ENCODE measurements at regions not wholly inside any gene's neighbourhood (a gene's known extent, or its start where the extent isn't known, plus 50 kb on each side); places are given as distances from the start of the nearest gene placed in this dataset.

- no peaks in the 10 kb centered on the region for H3K4me1 ChIP-seq (ENCODE audit: control insufficient read depth in 2 of 2, insufficient read depth in 2 of 2, low read length in 2 of 2)
- H3K9me3 ChIP-seq (ENCODE audit: control insufficient read depth in 2 of 2, insufficient read depth in 1 of 2, low read length in 1 of 2) = no peaks in the 10 kb centered on the region
- H3K4me3 ChIP-seq (ENCODE audit: low read length in 2 of 2) = no peak overlapping the region
- WGBS = 96% methylated on average over 5 of the region's 5 CpGs
- H3K27ac ChIP-seq (ENCODE audit: low read depth in 1 of 2, low read length in 1 of 2) = no peak overlapping the region
- H3K27me3 ChIP-seq (ENCODE audit: control insufficient read depth in 2 of 2, insufficient read depth in 1 of 2, low read length in 1 of 2) = no peaks in the 10 kb centered on the region
- H3K36me3 ChIP-seq (ENCODE audit: control insufficient read depth in 2 of 2, insufficient read depth in 2 of 2, low read length in 1 of 2) = no peaks in the 10 kb centered on the region
- DNase-seq (ENCODE audit: low read depth in 6 of 9, low spot score in 9 of 9) = no peak
Measured at GRCh38 chr2:129092956-129093355, 774.3 kb upstream of the HS6ST1 start.

- Histone ChIP-seq H3K27ac (ENCODE audit: low read depth in 1 of 2, low read length in 1 of 2) (no peak overlapping the region), H3K4me1 (ENCODE audit: control insufficient read depth in 2 of 2, insufficient read depth in 2 of 2, low read length in 2 of 2) (no peaks in the 10 kb centered on the region), H3K27me3 (ENCODE audit: control insufficient read depth in 2 of 2, insufficient read depth in 1 of 2, low read length in 1 of 2) (no peaks in the 10 kb centered on the region), H3K9me3 (ENCODE audit: control insufficient read depth in 2 of 2, insufficient read depth in 1 of 2, low read length in 1 of 2) (no peaks in the 10 kb centered on the region), H3K4me3 (ENCODE audit: low read length in 2 of 2) (no peak overlapping the region), H3K36me3 (ENCODE audit: control insufficient read depth in 2 of 2, insufficient read depth in 2 of 2, low read length in 1 of 2) (no peaks in the 10 kb centered on the region)
- 75% methylated on average over 2 of the region's 2 CpGs for WGBS
- no peak for DNase-seq (ENCODE audit: low read depth in 6 of 9, low spot score in 9 of 9)
Measured at GRCh38 chr2:129101186-129101585, 782.5 kb upstream of the HS6ST1 start.

GRCh38 chr2:129103936-129104878, 785.5 kb upstream of the HS6ST1 start:
- Histone ChIP-seq H3K27me3 (ENCODE audit: control insufficient read depth in 2 of 2, insufficient read depth in 1 of 2, low read length in 1 of 2) (no peaks in the 10 kb centered on the region), H3K4me1 (ENCODE audit: control insufficient read depth in 2 of 2, insufficient read depth in 2 of 2, low read length in 2 of 2) (peaks cover 0 to 4% of the 10 kb centered on the region in 2 donors), H3K9me3 (ENCODE audit: control insufficient read depth in 2 of 2, insufficient read depth in 1 of 2, low read length in 1 of 2) (no peaks in the 10 kb centered on the region), H3K36me3 (ENCODE audit: control insufficient read depth in 2 of 2, insufficient read depth in 2 of 2, low read length in 1 of 2) (no peaks in the 10 kb centered on the region), H3K27ac (ENCODE audit: low read depth in 1 of 2, low read length in 1 of 2) (no peak overlapping the region), H3K4me3 (ENCODE audit: low read length in 2 of 2) (no peak overlapping the region)
- no peak for DNase-seq (ENCODE audit: low read depth in 6 of 9, low spot score in 9 of 9)
- WGBS = 90% methylated on average over 13 of the region's 13 CpGs

GRCh38 chr2:129112181-129112580, 793.5 kb upstream of the HS6ST1 start:
- WGBS = 97% methylated on average over 6 of the region's 6 CpGs
- no peak for DNase-seq (ENCODE audit: low read depth in 6 of 9, low spot score in 9 of 9)
- no peaks in the 10 kb centered on the region for H3K9me3 ChIP-seq (ENCODE audit: control insufficient read depth in 2 of 2, insufficient read depth in 1 of 2, low read length in 1 of 2)

GRCh38 chr2:129113776-129114175, 795.1 kb upstream of the HS6ST1 start:
- WGBS = 97% methylated on average over 6 of the region's 6 CpGs

More at GRCh38 chr2:129112181-129112580, 793.5 kb upstream of the HS6ST1 start:
- no peaks in the 10 kb centered on the region for H3K36me3 ChIP-seq (ENCODE audit: control insufficient read depth in 2 of 2, insufficient read depth in 2 of 2, low read length in 1 of 2)
- no peak overlapping the region for H3K27ac ChIP-seq (ENCODE audit: low read depth in 1 of 2, low read length in 1 of 2)
- H3K27me3 ChIP-seq (ENCODE audit: control insufficient read depth in 2 of 2, insufficient read depth in 1 of 2, low read length in 1 of 2) = no peaks in the 10 kb centered on the region
- peaks cover 0 to under 1% of the 10 kb centered on the region in 2 donors for H3K4me1 ChIP-seq (ENCODE audit: control insufficient read depth in 2 of 2, insufficient read depth in 2 of 2, low read length in 2 of 2)
- H3K4me3 ChIP-seq (ENCODE audit: low read length in 2 of 2) = no peak overlapping the region

GRCh38 chr2:129117434-129117833, 798.8 kb upstream of the HS6ST1 start:
- WGBS = 93% methylated on average over 2 of the region's 2 CpGs
- DNase-seq (ENCODE audit: low read depth in 6 of 9, low spot score in 9 of 9) = no peak
- Histone ChIP-seq H3K27me3 (ENCODE audit: control insufficient read depth in 2 of 2, insufficient read depth in 1 of 2, low read length in 1 of 2) (no peaks in the 10 kb centered on the region), H3K4me1 (ENCODE audit: control insufficient read depth in 2 of 2, insufficient read depth in 2 of 2, low read length in 2 of 2) (no peaks in the 10 kb centered on the region), H3K27ac (ENCODE audit: low read depth in 1 of 2, low read length in 1 of 2) (no peak overlapping the region), H3K9me3 (ENCODE audit: control insufficient read depth in 2 of 2, insufficient read depth in 1 of 2, low read length in 1 of 2) (no peaks in the 10 kb centered on the region), H3K4me3 (ENCODE audit: low read length in 2 of 2) (no peak overlapping the region), H3K36me3 (ENCODE audit: control insufficient read depth in 2 of 2, insufficient read depth in 2 of 2, low read length in 1 of 2) (no peaks in the 10 kb centered on the region)

More at GRCh38 chr2:129113776-129114175, 795.1 kb upstream of the HS6ST1 start:
- no peak overlapping the region for H3K4me3 ChIP-seq (ENCODE audit: low read length in 2 of 2)
- H3K9me3 ChIP-seq (ENCODE audit: control insufficient read depth in 2 of 2, insufficient read depth in 1 of 2, low read length in 1 of 2) = no peaks in the 10 kb centered on the region
- DNase-seq (ENCODE audit: low read depth in 6 of 9, low spot score in 9 of 9) = no peak
- no peaks in the 10 kb centered on the region for H3K36me3 ChIP-seq (ENCODE audit: control insufficient read depth in 2 of 2, insufficient read depth in 2 of 2, low read length in 1 of 2)
- no peaks in the 10 kb centered on the region for H3K27me3 ChIP-seq (ENCODE audit: control insufficient read depth in 2 of 2, insufficient read depth in 1 of 2, low read length in 1 of 2)
- no peaks in the 10 kb centered on the region for H3K4me1 ChIP-seq (ENCODE audit: control insufficient read depth in 2 of 2, insufficient read depth in 2 of 2, low read length in 2 of 2)
- H3K27ac ChIP-seq (ENCODE audit: low read depth in 1 of 2, low read length in 1 of 2) = no peak overlapping the region

- DNase-seq (ENCODE audit: low read depth in 6 of 9, low spot score in 9 of 9) = no peak
- Histone ChIP-seq H3K4me3 (ENCODE audit: low read length in 2 of 2) (no peak overlapping the region), H3K36me3 (ENCODE audit: control insufficient read depth in 2 of 2, insufficient read depth in 2 of 2, low read length in 1 of 2) (no peaks in the 10 kb centered on the region), H3K27ac (ENCODE audit: low read depth in 1 of 2, low read length in 1 of 2) (no peak overlapping the region), H3K9me3 (ENCODE audit: control insufficient read depth in 2 of 2, insufficient read depth in 1 of 2, low read length in 1 of 2) (no peaks in the 10 kb centered on the region), H3K27me3 (ENCODE audit: control insufficient read depth in 2 of 2, insufficient read depth in 1 of 2, low read length in 1 of 2) (no peaks in the 10 kb centered on the region), H3K4me1 (ENCODE audit: control insufficient read depth in 2 of 2, insufficient read depth in 2 of 2, low read length in 2 of 2) (no peaks in the 10 kb centered on the region)
Measured at GRCh38 chr2:129118296-129118695, 799.6 kb upstream of the HS6ST1 start.

GRCh38 chr2:129129087-129129486, 810.4 kb upstream of the HS6ST1 start:
- H3K4me3 ChIP-seq (ENCODE audit: low read length in 2 of 2) = no peak overlapping the region
- H3K4me1 ChIP-seq (ENCODE audit: control insufficient read depth in 2 of 2, insufficient read depth in 2 of 2, low read length in 2 of 2) = no peaks in the 10 kb centered on the region
- H3K9me3 ChIP-seq (ENCODE audit: control insufficient read depth in 2 of 2, insufficient read depth in 1 of 2, low read length in 1 of 2) = peaks cover 0 to 3% of the 10 kb centered on the region in 2 donors
- no peak overlapping the region for H3K27ac ChIP-seq (ENCODE audit: low read depth in 1 of 2, low read length in 1 of 2)
- no peaks in the 10 kb centered on the region for H3K36me3 ChIP-seq (ENCODE audit: control insufficient read depth in 2 of 2, insufficient read depth in 2 of 2, low read length in 1 of 2)
- no peak for DNase-seq (ENCODE audit: low read depth in 6 of 9, low spot score in 9 of 9)
- no peaks in the 10 kb centered on the region for H3K27me3 ChIP-seq (ENCODE audit: control insufficient read depth in 2 of 2, insufficient read depth in 1 of 2, low read length in 1 of 2)
- 90% methylated on average over 4 of the region's 4 CpGs for WGBS

GRCh38 chr2:129133692-129134641, 815.3 kb upstream of the HS6ST1 start:
- 89% methylated on average over 8 of the region's 8 CpGs for WGBS
- Histone ChIP-seq H3K4me1 (ENCODE audit: control insufficient read depth in 2 of 2, insufficient read depth in 2 of 2, low read length in 2 of 2) (no peaks in the 10 kb centered on the region), H3K4me3 (ENCODE audit: low read length in 2 of 2) (no peak overlapping the region), H3K27me3 (ENCODE audit: control insufficient read depth in 2 of 2, insufficient read depth in 1 of 2, low read length in 1 of 2) (no peaks in the 10 kb centered on the region), H3K9me3 (ENCODE audit: control insufficient read depth in 2 of 2, insufficient read depth in 1 of 2, low read length in 1 of 2) (no peaks in the 10 kb centered on the region), H3K27ac (ENCODE audit: low read depth in 1 of 2, low read length in 1 of 2) (no peak overlapping the region), H3K36me3 (ENCODE audit: control insufficient read depth in 2 of 2, insufficient read depth in 2 of 2, low read length in 1 of 2) (no peaks in the 10 kb centered on the region)
- no peak for DNase-seq (ENCODE audit: low read depth in 6 of 9, low spot score in 9 of 9)

Measured in thymus (tissue), 11 donors.